ENCODE measurements at regions not wholly inside any gene's neighbourhood (a gene's known extent, or its start where the extent isn't known, plus 50 kb on each side); places are given as distances from the start of the nearest gene placed in this dataset.
A peak's percentile ranks its signal among the peaks of the same experiment; 100 is the strongest.

GRCh38 chr22:47692811-47693210, 930.4 kb downstream of the TBC1D22A start:
- Histone ChIP-seq H3K27ac (ENCODE audit: poor library complexity, severe bottlenecking) (no peak overlapping the region), H3K9me3 (ENCODE audit: severe bottlenecking) (no peaks in the 10 kb centered on the region), H3K27me3 (ENCODE audit: insufficient read depth, poor library complexity, severe bottlenecking) (no peaks in the 10 kb centered on the region), H3K36me3 (ENCODE audit: low read depth) (no peaks in the 10 kb centered on the region), H3K4me1 (ENCODE audit: insufficient read depth, poor library complexity, severe bottlenecking) (no peaks in the 10 kb centered on the region), H3K4me3 (ENCODE audit: severe bottlenecking) (no peak overlapping the region)
- no peak for TF ChIP-seq CTCF (IDR thresholded peaks at IDR 0.05; ENCODE audit: poor library complexity, severe bottlenecking)
- DNase-seq (ENCODE audit: low spot score) (no peak), ATAC-seq (ENCODE audit: low read depth) (no peak)

GRCh38 chr22:47691152-47691895, 928.9 kb downstream of the TBC1D22A start:
- no peaks in the 10 kb centered on the region for H3K4me1 ChIP-seq (ENCODE audit: insufficient read depth, poor library complexity, severe bottlenecking)

GRCh38 chr22:47690586-47690985, 928.1 kb downstream of the TBC1D22A start:
- no peak overlapping the region for H3K4me3 ChIP-seq (ENCODE audit: severe bottlenecking)
- no peaks in the 10 kb centered on the region for H3K4me1 ChIP-seq (ENCODE audit: insufficient read depth, poor library complexity, severe bottlenecking)
- no peak overlapping the region for H3K27ac ChIP-seq (ENCODE audit: poor library complexity, severe bottlenecking)
- ATAC-seq (ENCODE audit: low read depth) (no peak), DNase-seq (ENCODE audit: low spot score) (no peak)
- H3K9me3 ChIP-seq (ENCODE audit: severe bottlenecking) = no peaks in the 10 kb centered on the region
- no peak for TF ChIP-seq CTCF (IDR thresholded peaks at IDR 0.05; ENCODE audit: poor library complexity, severe bottlenecking)
- H3K36me3 ChIP-seq (ENCODE audit: low read depth) = no peaks in the 10 kb centered on the region
- H3K27me3 ChIP-seq (ENCODE audit: insufficient read depth, poor library complexity, severe bottlenecking) = no peaks in the 10 kb centered on the region

More at GRCh38 chr22:47691152-47691895, 928.9 kb downstream of the TBC1D22A start:
- H3K27ac ChIP-seq (ENCODE audit: poor library complexity, severe bottlenecking) = peak overlapping the region; percentile 13
- no peaks in the 10 kb centered on the region for H3K36me3 ChIP-seq (ENCODE audit: low read depth)
- no peak overlapping the region for H3K4me3 ChIP-seq (ENCODE audit: severe bottlenecking)
- DNase-seq (ENCODE audit: low spot score) (no peak), ATAC-seq (ENCODE audit: low read depth) (peak; percentile 69)
- H3K9me3 ChIP-seq (ENCODE audit: severe bottlenecking) = no peaks in the 10 kb centered on the region
- H3K27me3 ChIP-seq (ENCODE audit: insufficient read depth, poor library complexity, severe bottlenecking) = no peaks in the 10 kb centered on the region
- TF ChIP-seq CTCF (IDR thresholded peaks at IDR 0.05; ENCODE audit: poor library complexity, severe bottlenecking) = no peak

DNA sequence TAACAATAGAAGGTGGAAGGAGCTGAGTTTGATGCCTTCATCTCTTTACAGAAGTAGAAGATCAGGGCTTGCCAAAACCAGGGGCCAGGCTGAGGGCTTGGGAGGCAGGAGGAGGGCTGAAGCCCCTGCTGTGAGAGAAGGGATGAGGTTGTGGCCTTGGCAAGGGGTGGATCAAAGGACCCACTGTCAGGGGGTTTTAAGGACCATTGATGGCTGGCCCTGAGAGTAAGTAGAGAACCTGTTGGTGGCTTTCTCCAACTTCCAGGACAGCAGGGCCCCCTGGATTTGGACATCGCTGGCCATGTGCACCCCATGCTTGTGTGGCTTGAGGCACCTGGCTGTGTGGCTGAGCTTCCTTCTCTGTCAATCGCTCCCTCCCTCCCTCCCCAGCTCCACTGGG, 927.7 kb downstream of the TBC1D22A start:
- no peak for TF ChIP-seq CTCF (IDR thresholded peaks at IDR 0.05; ENCODE audit: poor library complexity, severe bottlenecking)
- H3K36me3 ChIP-seq (ENCODE audit: low read depth) = no peaks in the 10 kb centered on the region
- no peak for DNase-seq (ENCODE audit: low spot score)

DNA sequence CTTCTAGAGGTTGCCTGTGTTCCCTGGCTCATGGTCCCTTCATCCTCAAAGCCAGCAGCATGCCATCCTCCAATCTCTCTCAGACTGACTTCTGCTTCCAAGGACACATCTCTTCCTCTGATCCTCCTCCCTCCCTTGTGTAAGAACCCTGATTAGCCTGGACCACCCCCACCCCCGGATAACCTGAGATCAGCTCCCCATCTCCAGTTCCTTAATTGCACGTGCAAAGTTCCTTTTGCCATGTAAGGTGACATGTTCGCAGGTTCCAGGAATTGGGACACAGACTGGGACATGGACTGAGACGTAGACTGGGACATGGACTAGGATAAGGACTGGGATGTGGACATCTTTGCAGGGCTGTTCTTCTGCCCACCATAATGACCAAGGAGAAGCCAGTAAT, 925.3 kb downstream of the TBC1D22A start:
- Histone ChIP-seq H3K36me3 (ENCODE audit: low read depth) (no peaks in the 10 kb centered on the region), H3K4me3 (ENCODE audit: severe bottlenecking) (no peak overlapping the region), H3K9me3 (ENCODE audit: severe bottlenecking) (no peaks in the 10 kb centered on the region), H3K27ac (ENCODE audit: poor library complexity, severe bottlenecking) (no peak overlapping the region), H3K27me3 (ENCODE audit: insufficient read depth, poor library complexity, severe bottlenecking) (no peaks in the 10 kb centered on the region), H3K4me1 (ENCODE audit: insufficient read depth, poor library complexity, severe bottlenecking) (no peaks in the 10 kb centered on the region)
- DNase-seq (ENCODE audit: low spot score) = no peak
- no peak for TF ChIP-seq CTCF (IDR thresholded peaks at IDR 0.05; ENCODE audit: poor library complexity, severe bottlenecking)
- ATAC-seq (ENCODE audit: low read depth) = no peak

More for the DNA sequence above, 927.7 kb downstream of the TBC1D22A start:
- no peak overlapping the region for H3K4me3 ChIP-seq (ENCODE audit: severe bottlenecking)
- no peak overlapping the region for H3K27ac ChIP-seq (ENCODE audit: poor library complexity, severe bottlenecking)
- ATAC-seq (ENCODE audit: low read depth) = no peak
- no peaks in the 10 kb centered on the region for H3K27me3 ChIP-seq (ENCODE audit: insufficient read depth, poor library complexity, severe bottlenecking)
- no peaks in the 10 kb centered on the region for H3K4me1 ChIP-seq (ENCODE audit: insufficient read depth, poor library complexity, severe bottlenecking)
- H3K9me3 ChIP-seq (ENCODE audit: severe bottlenecking) = no peaks in the 10 kb centered on the region
